T1000 (cell line): ENCODE measurements at regions not wholly inside any gene's neighbourhood (a gene's known extent, or its start where the extent isn't known, plus 50 kb on each side); places are given as distances from the start of the nearest gene placed in this dataset.
"Not testable (repeated sequence)": the region's sequence is repeated elsewhere in the genome, so short reads cannot be mapped to it uniquely, and the experiment has no call there.

ENCODE experiments used
- DNase-seq: peaks from one replicate; lab custom pipeline; 2025; ENCODE audit warnings: mixed read lengths; lab: John Stamatoyannopoulos, UW

DNA sequence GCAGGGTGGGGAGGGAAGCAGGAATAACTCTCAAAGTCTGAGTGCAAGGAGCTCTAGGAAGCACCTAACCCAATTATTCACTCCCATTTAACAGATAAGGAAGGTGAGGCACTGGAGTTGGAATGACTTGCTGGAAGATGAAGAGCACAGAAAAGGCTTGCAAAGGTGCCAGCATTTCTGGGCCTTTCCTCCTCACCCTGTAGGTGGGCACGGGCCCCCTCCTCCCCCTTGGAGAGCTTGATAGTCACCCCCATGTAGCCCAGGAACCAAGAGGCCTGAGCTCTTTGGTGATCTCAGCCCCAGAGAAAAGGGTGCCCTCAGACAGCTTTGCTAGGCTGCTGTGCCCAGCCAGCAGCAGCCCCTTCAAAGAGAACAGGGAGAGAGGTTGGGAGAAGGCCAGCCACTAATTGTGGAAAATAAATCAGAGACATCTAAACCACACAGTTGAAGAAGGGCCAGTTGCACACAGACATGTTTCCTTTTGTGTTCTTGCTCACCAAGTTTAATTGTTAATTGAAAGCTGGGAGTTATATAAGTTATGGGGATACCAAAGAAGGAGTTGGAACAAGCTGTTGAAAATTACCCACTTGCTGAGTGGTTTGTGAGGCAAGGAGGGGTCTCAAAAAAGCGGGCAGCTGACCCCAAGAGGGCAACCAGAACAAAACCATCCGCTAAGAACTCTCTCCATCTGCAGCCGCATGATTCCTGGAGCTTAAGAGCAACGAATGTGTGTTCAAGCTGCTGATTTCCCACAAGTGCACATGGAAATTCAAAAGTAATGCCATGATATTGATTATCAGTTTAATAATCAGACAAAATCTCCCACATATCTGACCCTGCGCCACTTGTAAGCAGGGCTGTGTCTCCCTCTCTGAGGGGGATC is 77.0 kb downstream of the MRPL14 start:
- DNase-seq, result no peak

DNA sequence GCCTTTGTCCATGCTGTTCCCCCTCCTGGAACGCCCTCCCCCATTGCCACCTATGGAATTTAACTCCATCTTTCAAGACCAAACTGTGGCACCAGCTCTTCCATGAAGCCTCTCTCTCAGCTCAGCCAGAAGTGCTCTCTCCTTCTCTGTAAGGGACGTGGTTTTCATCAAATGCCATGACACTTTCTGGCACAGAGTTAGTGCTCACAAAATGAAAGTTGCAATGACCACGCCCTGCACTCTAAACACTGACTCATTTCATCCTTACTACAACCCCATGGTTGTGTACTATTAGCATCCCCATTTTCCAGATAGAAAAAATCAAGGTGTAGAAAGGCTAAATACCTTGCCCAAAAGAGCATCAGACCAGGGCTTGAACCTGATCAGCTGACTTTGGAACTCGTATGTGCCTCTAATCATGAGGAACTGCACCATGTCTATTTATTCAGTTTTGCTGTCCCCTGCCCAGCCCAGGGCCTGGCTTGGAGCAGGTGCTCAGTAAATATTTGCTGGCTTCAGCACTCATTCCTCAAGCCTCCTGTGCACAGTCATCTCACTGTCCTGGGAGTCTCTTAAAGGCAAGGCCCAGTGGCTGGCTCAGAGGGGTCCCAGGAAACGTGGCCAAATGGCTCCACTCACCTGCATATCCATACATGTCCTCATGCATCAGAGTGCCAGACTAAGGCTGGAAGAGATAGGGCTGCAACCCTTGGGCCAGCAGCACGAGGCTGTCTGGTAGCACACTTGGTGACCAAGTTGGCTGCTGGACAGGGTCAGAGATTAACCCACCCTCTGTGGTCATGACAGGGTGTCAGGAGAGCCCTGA is 77.9 kb downstream of the MRPL14 start:
- DNase-seq, result no peak

DNA sequence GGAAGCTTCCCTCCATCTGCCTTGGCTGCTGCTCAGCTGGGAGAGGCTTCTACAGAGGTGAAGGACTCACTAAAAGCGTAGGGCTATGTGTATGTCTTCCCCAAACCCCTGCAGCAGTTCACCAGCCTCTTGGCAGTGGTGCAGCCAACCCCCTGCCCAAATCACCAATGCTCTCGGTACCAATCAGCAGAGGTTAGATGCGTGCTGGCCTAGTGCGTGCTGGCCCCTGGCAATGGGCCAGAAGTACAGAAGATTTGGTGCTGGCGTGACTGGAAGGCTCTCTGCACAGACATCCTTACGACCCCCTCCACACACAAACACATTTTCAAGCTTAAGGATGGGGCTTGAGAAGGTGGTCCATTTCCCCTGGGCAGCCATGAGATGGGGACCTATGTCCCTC is 79.0 kb downstream of the MRPL14 start:
- no peak for DNase-seq

GRCh38 chr6:44047801-44048200 is 79.5 kb downstream of the MRPL14 start:
- no peak for DNase-seq

DNA sequence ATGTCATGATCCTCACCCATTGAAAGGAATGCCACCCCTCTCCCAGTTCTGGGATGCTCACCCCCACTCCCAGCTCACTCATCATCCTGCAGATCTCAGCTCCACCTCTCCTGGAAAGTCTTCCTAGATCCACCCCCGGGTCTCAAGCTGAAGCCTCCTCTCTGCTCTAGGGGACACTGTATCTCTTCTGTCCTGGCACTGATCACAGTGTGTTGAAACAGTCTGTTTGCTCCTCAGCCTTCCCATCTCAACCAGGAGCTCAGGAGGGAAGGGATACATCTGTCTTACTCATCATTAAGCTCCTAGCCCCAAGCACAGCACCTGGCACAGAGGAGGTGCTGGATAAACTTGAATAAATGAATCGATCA is 80.1 kb downstream of the MRPL14 start:
- DNase-seq, result no peak

DNA sequence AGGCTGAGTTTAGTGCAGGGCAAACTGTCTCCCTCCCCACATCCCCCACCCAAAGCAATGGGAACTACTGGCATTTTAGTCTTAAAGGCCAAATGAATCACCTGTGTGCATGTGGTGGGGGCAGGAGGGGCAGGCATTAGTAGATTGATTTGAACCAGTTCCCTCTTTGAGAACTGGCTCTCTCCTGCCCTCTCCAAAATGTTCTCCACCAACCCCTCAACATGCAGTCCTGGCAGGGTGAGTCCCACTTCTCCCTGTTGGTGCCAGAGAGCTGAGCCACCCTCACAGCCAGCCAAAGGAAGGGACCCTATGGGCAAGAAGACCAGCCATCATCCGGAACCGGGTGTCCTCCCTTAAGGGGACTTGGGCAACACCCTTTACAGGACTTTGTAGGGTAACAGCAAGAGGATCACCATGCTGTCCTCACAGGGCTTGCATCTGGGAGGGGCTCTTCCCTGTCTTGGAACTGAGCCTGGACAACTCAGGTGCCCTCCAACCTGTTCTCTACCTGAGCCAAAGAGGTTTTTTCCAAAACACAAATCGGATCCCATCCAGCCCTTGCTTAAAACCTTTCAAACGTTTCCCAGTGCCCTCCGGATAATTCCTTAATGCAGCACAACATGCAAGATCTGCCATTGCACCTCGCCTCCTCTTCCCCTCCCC is 80.6 kb downstream of the MRPL14 start:
- no peak for DNase-seq

- no peak for DNase-seq
These were observed 81.6 kb downstream of the MRPL14 start for GRCh38 chr6:44045672-44046015.

DNA sequence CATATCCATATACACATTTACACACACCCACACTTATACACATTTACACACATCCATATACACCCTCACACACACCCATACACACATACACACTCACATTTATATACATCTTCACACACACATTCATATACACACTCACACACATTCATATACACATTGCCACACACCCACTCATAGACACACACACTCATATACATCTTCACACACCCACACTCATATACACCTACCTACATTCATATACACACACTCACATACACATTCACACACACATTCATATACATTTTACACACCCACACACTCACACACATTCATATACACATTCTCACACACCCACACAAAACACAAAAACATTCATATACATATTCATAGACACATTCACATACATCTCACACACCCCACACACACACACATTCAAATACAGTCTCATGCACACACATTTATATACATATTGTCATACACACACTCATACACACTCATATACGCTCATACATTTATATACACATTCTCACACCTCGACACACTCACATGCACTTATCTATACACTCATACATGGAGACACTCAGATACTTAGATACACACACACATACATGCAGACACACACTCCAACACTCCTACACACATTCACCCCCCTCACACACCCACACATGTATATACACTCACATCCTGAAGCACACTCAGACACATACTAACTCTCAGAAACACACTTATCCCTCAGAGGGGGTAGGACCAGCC is 82.1 kb downstream of the MRPL14 start:
- DNase-seq, result no peak

DNA sequence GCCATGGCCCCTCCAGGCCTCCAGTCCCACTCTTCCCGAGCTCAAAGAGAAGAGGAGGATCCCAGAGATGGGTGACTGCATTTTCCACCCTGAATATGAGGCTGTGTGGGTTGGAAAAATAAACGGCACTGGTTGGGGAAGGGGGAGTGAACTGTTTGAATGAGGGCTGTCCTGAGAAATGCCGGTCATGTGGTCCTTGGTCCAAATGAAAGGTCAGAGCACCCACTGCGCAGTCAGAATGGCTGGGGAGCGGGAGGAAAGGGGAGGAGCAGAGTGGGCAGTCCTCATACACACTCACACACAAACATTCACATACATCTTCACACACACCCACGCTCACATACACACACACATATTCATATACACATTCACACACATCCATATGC is 83.1 kb downstream of the MRPL14 start:
- DNase-seq, result no peak

DNA sequence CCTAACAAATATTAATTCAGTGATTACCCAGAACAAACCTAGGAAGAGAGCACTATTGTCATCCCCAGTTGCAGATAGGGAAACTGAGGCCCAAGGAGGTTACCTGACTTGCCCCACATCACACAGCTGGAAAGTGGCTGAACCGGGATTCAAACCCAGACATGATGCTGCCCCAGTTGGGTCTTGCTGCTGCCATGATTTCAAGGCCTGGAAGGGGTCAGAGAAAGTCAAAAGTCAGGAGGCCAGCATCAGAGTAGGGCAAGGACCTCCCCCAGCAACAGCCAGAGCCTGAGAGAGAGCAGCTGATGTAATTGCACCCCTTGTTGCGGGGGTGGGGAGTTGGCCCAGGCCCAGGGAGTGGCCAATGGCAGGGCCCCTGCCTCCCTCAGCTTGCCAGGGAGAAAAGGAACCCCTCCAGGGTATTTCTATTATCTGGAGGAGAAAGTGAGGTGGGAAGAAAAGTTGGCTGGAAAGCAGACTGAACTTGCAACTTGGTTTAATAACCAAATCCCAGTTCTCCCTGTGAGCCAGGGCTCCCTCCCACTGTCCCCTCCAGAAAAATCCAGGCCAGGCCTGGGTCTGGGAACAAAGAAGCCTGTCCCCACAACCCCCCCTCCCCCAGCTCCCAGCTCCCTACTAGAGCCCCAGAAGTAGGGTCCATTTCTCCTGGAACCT is 83.6 kb downstream of the MRPL14 start:
- DNase-seq, result no peak

DNA sequence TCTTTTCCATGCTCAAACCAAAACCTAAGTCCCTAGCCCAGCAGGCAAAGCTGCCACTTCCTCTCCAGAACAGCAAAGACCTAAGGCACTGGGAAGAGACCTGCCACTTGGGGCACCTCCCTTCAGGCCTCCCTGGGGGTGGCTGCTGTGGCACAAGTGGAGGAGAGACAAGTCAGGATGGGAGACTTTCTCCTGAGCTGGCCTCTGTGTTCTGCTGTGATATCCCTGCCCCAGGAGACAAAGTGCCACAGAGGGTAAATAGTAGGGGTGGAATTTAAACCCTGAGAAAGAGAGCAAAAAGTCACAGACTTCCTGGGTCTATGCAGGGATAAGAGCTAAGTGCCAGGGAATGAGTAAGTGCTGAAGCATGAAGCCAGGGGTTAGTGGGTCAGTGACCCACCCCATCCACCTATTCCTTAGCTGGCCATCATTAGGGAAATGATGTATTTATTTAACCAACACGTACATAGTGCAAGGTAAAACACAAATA is 84.2 kb downstream of the MRPL14 start:
- no peak for DNase-seq

DNA sequence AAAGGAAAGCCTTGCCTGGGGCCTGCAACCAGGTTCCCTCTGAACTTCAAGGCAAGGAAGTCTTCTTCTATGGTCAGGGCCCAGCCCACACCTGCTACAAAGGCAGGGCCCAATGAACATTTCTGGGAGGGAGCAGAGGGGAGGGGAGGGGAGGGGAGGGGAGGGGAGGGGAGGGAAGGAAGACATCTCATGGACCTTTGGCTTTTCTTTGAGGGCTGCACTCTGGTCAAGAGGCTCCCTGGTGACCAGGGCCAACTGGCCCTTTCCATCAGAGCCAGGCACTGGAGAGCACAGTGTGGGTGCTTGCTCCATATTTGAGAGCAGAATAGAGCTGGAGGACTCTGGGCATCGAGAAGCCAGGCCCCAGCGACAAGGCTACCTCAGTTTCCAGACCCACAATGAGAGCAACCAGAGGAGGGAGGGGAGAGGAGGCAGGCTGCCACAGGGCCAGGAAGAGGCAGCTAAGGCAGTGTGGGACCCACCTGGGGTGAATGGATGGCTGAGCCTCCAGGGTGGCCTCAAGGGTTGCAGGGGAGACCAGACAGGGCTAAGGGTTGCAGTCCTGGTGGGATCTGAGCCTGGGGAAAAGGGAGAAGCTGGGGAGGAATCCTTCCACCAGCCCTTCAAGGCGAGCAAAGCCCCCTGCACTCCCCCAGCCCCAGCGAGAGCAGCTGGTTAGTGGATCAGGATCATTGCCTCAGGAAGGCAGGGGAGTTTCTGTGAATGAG is 84.8 kb downstream of the MRPL14 start:
- DNase-seq, result no peak

DNA sequence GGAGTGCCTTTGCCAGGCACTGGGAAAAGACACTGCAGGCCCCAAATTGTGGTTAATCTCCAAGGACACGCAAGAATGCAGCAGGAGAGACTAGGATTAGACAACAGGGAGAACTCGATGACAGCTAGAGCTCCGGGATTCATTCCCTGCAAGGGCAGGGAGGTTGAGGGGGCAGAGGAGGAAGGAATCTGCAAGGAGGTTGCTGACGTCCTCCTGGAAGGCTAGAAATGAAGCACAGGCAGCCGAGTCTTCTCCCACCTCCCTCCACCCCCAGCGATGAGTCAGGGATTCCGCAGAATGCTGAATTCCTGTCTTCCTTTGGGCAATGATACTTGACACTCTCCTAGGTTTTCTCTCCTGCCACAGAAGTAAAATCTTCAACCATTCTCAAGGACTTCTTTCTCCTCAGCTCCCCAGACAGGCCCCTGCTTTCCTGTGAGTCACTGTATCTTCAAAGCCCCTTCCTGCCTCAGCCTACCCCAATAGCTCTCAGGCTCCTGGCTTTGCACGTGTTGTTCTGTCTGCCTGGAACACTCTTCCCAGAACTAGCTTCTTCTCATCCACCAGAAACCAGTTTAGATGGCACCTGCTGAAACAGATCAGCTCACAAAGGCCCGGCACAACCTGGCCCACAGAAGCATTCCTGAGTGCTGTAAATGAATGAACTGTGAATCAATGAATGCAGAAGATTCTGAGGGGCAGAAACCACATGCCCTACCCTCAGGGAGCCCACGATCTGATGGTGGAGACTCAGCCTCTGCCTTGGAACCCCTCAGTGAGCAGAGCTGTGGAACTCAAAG is 85.6 kb downstream of the MRPL14 start:
- DNase-seq, result peak; percentile 80

DNA sequence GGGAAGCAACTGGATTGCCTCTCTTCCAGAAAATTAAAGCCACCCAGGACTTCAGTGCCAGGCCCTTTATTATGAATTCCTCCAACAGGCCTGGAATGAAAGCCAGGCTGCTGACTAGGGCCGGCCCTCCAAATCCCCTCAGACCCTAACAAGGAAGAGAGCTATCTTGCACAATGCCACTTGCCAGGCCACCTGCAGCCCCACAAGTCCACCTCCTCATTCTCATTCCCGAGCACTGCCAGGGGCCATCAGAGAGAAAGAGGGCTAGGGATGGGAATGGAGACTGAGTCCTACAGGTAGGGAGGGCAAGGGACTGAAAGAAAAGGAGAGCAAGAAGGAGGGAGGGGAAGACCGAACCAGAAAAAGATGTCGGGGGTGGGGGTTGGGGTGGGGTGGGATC is 86.5 kb downstream of the MRPL14 start:
- no peak for DNase-seq

GRCh38 chr6:44039839-44040350 is 87.4 kb downstream of the MRPL14 start:
- no peak for DNase-seq

- DNase-seq, result no peak
These were observed 88.0 kb downstream of the MRPL14 start for GRCh38 chr6:44039191-44039719.

DNA sequence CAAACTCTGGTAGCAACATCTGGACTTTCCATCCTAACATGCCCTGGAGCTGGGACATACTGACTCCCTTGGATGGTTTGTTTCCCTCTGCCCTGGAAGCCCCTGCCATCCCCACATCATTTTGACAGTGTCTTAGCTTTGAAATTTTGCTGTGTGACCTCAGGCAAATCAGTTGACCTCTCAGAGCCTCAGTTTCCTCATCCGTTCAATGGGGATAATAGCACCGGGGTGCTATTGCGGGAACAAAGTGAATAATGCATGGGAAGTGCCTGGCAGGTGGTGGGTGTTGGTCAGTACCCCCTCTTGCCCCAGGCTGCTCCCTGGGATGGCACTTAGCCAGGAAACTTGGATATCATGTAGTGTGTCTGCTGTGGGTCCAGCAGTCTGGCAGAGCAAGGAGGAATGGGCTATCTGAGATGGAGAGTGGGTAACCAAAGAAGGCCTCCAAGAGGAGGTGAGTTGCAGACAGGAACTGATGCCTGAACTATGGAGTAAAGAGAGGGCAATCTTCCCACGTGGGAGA is 88.6 kb downstream of the MRPL14 start:
- no peak for DNase-seq

DNA sequence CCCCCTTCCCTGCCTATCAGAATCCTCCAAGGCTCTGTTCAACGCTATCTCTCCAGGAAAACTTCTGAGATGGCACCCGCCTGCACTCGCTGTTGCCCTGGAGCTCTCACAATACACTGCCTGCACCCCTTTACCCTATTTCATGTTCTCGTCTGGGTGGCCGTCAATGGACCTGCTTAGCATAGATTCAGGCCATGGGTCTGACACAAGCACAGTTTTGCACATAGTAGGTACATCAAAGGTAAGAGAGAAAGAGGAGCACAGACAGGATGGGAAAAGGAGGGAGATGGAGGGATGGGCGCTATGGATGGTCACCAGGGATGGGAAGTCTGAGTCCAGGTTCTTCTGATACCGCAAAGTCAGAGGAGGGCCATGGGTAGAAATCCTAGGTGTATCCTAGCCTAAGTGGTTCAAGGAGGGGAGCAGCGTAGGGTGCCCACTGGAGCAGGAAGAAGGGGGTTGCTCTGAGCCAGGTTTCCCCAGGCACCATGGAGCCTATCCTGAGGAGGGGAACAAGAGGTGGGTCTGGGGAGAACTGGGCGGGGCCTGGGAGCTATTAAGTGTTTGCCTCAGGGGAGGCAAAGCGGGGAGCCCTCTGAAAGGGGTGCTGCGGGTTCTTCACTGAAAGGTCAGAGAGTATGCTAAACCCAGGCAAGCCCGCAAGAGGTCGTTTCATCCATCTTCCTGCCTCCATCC is 89.3 kb downstream of the MRPL14 start:
- no peak for DNase-seq

DNA sequence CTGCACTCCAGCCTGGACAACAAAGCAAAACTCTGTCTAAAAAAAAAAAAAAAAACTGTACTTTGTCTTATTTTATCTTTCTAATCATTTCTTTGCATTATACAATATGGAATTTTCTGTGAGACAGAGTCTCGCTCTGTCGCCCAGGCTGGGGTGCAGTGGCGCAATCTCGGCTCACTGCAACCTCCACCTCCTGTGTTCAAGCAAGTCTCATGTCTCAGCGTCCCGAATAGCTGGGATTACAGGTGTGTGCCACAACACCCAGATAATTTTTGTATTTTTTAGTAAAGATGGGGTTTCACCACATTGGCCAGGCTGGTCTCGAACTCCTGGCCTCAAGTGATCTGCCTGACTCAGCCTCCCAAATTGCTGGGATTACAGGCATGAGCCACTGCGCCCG is 90.0 kb downstream of the MRPL14 start:
- DNase-seq, result not testable (repeated sequence)
